ENCODE measurements at regions not wholly inside any gene's neighbourhood (a gene's known extent, or its start where the extent isn't known, plus 50 kb on each side); places are given as distances from the start of the nearest gene placed in this dataset.

DNA sequence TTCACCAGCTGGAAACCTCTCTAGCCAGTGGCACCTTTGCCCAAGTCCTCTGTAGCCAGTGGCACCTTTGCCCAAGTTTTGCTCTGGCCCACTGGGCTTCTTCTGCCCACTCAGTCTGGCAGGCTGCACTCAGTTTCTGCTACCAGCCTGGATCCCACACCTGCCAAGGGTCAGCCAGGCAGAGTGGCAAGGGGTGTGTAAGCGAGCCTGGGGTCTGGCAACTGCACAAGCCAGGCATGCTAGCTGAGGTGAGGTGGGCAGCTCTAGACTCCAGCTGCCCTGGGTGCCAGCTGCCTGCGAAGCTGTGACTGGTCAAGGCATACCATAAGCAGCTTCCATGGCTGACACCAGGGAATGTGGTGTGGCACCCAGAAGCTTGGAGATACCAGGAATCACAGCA is 233.1 kb upstream of the DKK2 start:
- H3K9me3 ChIP-seq (ENCODE audit: control insufficient read depth, low read length), result peaks cover 8% of the 10 kb centered on the region
- no peak overlapping the region for H3K4me3 ChIP-seq (ENCODE audit: low read length)
- H3K4me1 ChIP-seq (ENCODE audit: control insufficient read depth, insufficient read depth, low read length), result no peaks in the 10 kb centered on the region
- H3K9ac ChIP-seq (ENCODE audit: low read length), result no peak overlapping the region
- DNase-seq (ENCODE audit: low read depth), result no peak
- H3K36me3 ChIP-seq (ENCODE audit: control insufficient read depth, insufficient read depth, low read length, severe bottlenecking), result no peaks in the 10 kb centered on the region
- H3K27me3 ChIP-seq (replicated peaks; ENCODE audit: control insufficient read depth, insufficient read depth, low read length), result no peaks in the 10 kb centered on the region

GRCh38 chr4:107265859-107266258 is 229.7 kb upstream of the DKK2 start:
- Histone ChIP-seq H3K9me3 (ENCODE audit: control insufficient read depth, low read length) (peaks cover 8% of the 10 kb centered on the region), H3K4me3 (ENCODE audit: low read length) (no peak overlapping the region), H3K4me1 (ENCODE audit: control insufficient read depth, insufficient read depth, low read length) (no peaks in the 10 kb centered on the region), H3K27me3 (replicated peaks; ENCODE audit: control insufficient read depth, insufficient read depth, low read length) (no peaks in the 10 kb centered on the region), H3K9ac (ENCODE audit: low read length) (no peak overlapping the region), H3K36me3 (ENCODE audit: control insufficient read depth, insufficient read depth, low read length, severe bottlenecking) (no peaks in the 10 kb centered on the region)
- DNase-seq (ENCODE audit: low read depth), result no peak

- DNase-seq (ENCODE audit: low read depth), result peak; percentile 43
- no peaks in the 10 kb centered on the region for H3K36me3 ChIP-seq (ENCODE audit: control insufficient read depth, insufficient read depth, low read length, severe bottlenecking)
- H3K4me1 ChIP-seq (ENCODE audit: control insufficient read depth, insufficient read depth, low read length), result no peaks in the 10 kb centered on the region
- no peaks in the 10 kb centered on the region for H3K9me3 ChIP-seq (ENCODE audit: control insufficient read depth, low read length)
- H3K27me3 ChIP-seq (replicated peaks; ENCODE audit: control insufficient read depth, insufficient read depth, low read length), result no peaks in the 10 kb centered on the region
- no peak overlapping the region for H3K4me3 ChIP-seq (ENCODE audit: low read length)
- H3K9ac ChIP-seq (ENCODE audit: low read length), result no peak overlapping the region
Measured at GRCh38 chr4:107261241-107261874, 225.2 kb upstream of the DKK2 start.

DNA sequence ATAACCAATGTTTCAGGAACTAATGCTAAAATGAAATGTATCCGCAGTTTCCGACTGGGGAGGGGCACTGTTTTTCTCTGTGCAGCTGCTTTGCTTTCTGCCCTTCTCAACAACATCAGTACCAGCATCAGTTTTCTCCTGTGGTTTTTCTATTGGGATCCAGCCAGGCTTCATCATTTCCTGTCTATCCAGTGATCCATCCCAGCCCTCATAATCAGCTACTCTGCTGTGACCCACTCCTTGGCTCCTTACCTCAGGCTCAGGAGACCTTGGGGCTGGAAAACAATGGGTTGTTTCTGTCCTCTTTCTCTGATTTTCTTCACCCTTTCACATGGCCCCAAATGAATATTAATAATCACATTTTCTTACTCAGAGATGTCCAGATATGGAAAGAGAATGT is 222.2 kb upstream of the DKK2 start:
- H3K36me3 ChIP-seq (ENCODE audit: control insufficient read depth, insufficient read depth, low read length, severe bottlenecking), result no peaks in the 10 kb centered on the region
- no peaks in the 10 kb centered on the region for H3K9me3 ChIP-seq (ENCODE audit: control insufficient read depth, low read length)
- DNase-seq (ENCODE audit: low read depth), result peak; percentile 42
- H3K4me1 ChIP-seq (ENCODE audit: control insufficient read depth, insufficient read depth, low read length), result no peaks in the 10 kb centered on the region
- no peaks in the 10 kb centered on the region for H3K27me3 ChIP-seq (replicated peaks; ENCODE audit: control insufficient read depth, insufficient read depth, low read length)
- no peak overlapping the region for H3K9ac ChIP-seq (ENCODE audit: low read length)
- no peak overlapping the region for H3K4me3 ChIP-seq (ENCODE audit: low read length)

GRCh38 chr4:107255596-107255995 is 219.5 kb upstream of the DKK2 start:
- H3K36me3 ChIP-seq (ENCODE audit: control insufficient read depth, insufficient read depth, low read length, severe bottlenecking), result no peaks in the 10 kb centered on the region

DNA sequence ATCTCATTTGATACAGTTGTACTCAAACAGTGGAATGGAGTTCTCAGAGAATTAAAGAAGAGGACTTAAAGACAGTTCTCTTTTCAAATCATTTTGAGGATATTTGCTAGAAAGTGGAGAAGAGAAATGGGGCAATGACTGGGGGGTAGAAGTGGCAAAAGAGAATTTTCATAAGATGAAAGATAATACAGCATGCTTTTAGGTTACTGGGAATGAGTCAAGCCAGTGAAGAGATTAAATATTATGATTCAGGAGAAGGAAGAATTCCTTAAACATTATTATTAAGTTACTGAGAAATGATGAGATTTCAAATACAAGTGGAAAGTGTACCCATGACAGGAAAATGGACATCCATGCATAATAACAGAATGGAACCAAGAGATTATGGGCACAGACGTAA is 219.0 kb upstream of the DKK2 start:
- Histone ChIP-seq H3K36me3 (ENCODE audit: control insufficient read depth, insufficient read depth, low read length, severe bottlenecking) (no peaks in the 10 kb centered on the region), H3K27me3 (replicated peaks; ENCODE audit: control insufficient read depth, insufficient read depth, low read length) (no peaks in the 10 kb centered on the region), H3K4me3 (ENCODE audit: low read length) (no peak overlapping the region), H3K9me3 (ENCODE audit: control insufficient read depth, low read length) (no peaks in the 10 kb centered on the region), H3K4me1 (ENCODE audit: control insufficient read depth, insufficient read depth, low read length) (no peaks in the 10 kb centered on the region), H3K9ac (ENCODE audit: low read length) (no peak overlapping the region)
- no peak for DNase-seq (ENCODE audit: low read depth)

More at GRCh38 chr4:107255596-107255995, 219.5 kb upstream of the DKK2 start:
- DNase-seq (ENCODE audit: low read depth), result no peak
- Histone ChIP-seq H3K4me3 (ENCODE audit: low read length) (no peak overlapping the region), H3K9me3 (ENCODE audit: control insufficient read depth, low read length) (no peaks in the 10 kb centered on the region), H3K4me1 (ENCODE audit: control insufficient read depth, insufficient read depth, low read length) (no peaks in the 10 kb centered on the region), H3K27me3 (replicated peaks; ENCODE audit: control insufficient read depth, insufficient read depth, low read length) (no peaks in the 10 kb centered on the region), H3K9ac (ENCODE audit: low read length) (no peak overlapping the region)

- Histone ChIP-seq H3K27me3 (replicated peaks; ENCODE audit: control insufficient read depth, insufficient read depth, low read length) (no peaks in the 10 kb centered on the region), H3K9ac (ENCODE audit: low read length) (no peak overlapping the region), H3K9me3 (ENCODE audit: control insufficient read depth, low read length) (no peaks in the 10 kb centered on the region), H3K36me3 (ENCODE audit: control insufficient read depth, insufficient read depth, low read length, severe bottlenecking) (no peaks in the 10 kb centered on the region), H3K4me3 (ENCODE audit: low read length) (no peak overlapping the region), H3K4me1 (ENCODE audit: control insufficient read depth, insufficient read depth, low read length) (no peaks in the 10 kb centered on the region)
- DNase-seq (ENCODE audit: low read depth), result no peak
Measured at GRCh38 chr4:107253579-107254068, 217.5 kb upstream of the DKK2 start.

- H3K9ac ChIP-seq (ENCODE audit: low read length), result no peak overlapping the region
- H3K4me3 ChIP-seq (ENCODE audit: low read length), result no peak overlapping the region
- no peaks in the 10 kb centered on the region for H3K9me3 ChIP-seq (ENCODE audit: control insufficient read depth, low read length)
- DNase-seq (ENCODE audit: low read depth), result no peak
- no peaks in the 10 kb centered on the region for H3K27me3 ChIP-seq (replicated peaks; ENCODE audit: control insufficient read depth, insufficient read depth, low read length)
- no peaks in the 10 kb centered on the region for H3K4me1 ChIP-seq (ENCODE audit: control insufficient read depth, insufficient read depth, low read length)
- H3K36me3 ChIP-seq (ENCODE audit: control insufficient read depth, insufficient read depth, low read length, severe bottlenecking), result no peaks in the 10 kb centered on the region
Measured at GRCh38 chr4:107253090-107253489, 217.0 kb upstream of the DKK2 start.

GRCh38 chr4:107252571-107252970 is 216.5 kb upstream of the DKK2 start:
- no peaks in the 10 kb centered on the region for H3K36me3 ChIP-seq (ENCODE audit: control insufficient read depth, insufficient read depth, low read length, severe bottlenecking)
- DNase-seq (ENCODE audit: low read depth), result no peak
- H3K4me1 ChIP-seq (ENCODE audit: control insufficient read depth, insufficient read depth, low read length), result no peaks in the 10 kb centered on the region
- H3K27me3 ChIP-seq (replicated peaks; ENCODE audit: control insufficient read depth, insufficient read depth, low read length), result no peaks in the 10 kb centered on the region
- H3K9me3 ChIP-seq (ENCODE audit: control insufficient read depth, low read length), result no peaks in the 10 kb centered on the region
- no peak overlapping the region for H3K9ac ChIP-seq (ENCODE audit: low read length)
- H3K4me3 ChIP-seq (ENCODE audit: low read length), result no peak overlapping the region

DNA sequence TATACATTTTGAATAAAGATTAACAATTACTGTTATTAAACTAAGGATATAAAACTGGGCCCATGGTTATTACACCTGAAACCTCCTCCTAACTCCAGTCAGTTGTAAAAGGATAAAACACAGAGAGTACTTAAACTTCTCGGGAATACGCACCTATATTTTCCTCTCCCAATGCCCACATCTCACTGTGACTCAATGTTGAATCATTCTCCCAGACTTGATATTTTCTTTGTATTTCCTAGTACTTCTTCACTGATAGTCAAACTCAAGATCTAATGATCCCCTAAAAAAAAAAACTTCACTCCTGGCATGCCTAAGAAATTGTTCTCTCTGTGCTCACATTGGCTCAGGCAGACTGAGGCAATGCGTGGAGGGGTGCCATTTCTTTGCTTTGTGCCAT is 212.5 kb upstream of the DKK2 start:
- Histone ChIP-seq H3K9ac (ENCODE audit: low read length) (no peak overlapping the region), H3K36me3 (ENCODE audit: control insufficient read depth, insufficient read depth, low read length, severe bottlenecking) (no peaks in the 10 kb centered on the region), H3K27me3 (replicated peaks; ENCODE audit: control insufficient read depth, insufficient read depth, low read length) (no peaks in the 10 kb centered on the region), H3K9me3 (ENCODE audit: control insufficient read depth, low read length) (no peaks in the 10 kb centered on the region), H3K4me1 (ENCODE audit: control insufficient read depth, insufficient read depth, low read length) (no peaks in the 10 kb centered on the region), H3K4me3 (ENCODE audit: low read length) (no peak overlapping the region)
- DNase-seq (ENCODE audit: low read depth), result no peak

- DNase-seq (ENCODE audit: low read depth), result peak; percentile 22
- H3K27me3 ChIP-seq (replicated peaks; ENCODE audit: control insufficient read depth, insufficient read depth, low read length), result no peaks in the 10 kb centered on the region
- H3K9ac ChIP-seq (ENCODE audit: low read length), result no peak overlapping the region
- H3K36me3 ChIP-seq (ENCODE audit: control insufficient read depth, insufficient read depth, low read length, severe bottlenecking), result no peaks in the 10 kb centered on the region
- no peaks in the 10 kb centered on the region for H3K9me3 ChIP-seq (ENCODE audit: control insufficient read depth, low read length)
- no peak overlapping the region for H3K4me3 ChIP-seq (ENCODE audit: low read length)
- H3K4me1 ChIP-seq (ENCODE audit: control insufficient read depth, insufficient read depth, low read length), result peaks cover 7% of the 10 kb centered on the region
Measured at GRCh38 chr4:107247738-107248137, 211.6 kb upstream of the DKK2 start.

DNA sequence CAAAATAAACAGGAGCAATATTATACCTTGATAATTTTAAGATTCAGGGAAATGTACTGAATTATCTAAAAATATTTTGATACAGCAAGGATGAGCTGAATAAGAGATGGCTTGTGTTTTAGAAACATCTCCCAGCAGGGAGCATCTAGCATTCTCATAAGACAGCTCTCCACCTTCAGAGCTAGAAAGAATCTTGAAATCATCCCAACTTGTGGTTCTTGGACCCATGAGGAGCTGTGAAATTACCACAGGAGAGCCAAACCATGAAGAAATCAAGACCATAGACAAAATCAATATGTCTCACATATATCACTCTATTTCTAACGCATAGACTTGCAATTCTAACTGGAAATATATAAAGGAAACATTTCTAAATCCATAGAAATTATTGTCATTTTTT is 210.6 kb upstream of the DKK2 start:
- no peaks in the 10 kb centered on the region for H3K36me3 ChIP-seq (ENCODE audit: control insufficient read depth, insufficient read depth, low read length, severe bottlenecking)
- no peak overlapping the region for H3K9ac ChIP-seq (ENCODE audit: low read length)
- DNase-seq (ENCODE audit: low read depth), result no peak
- H3K9me3 ChIP-seq (ENCODE audit: control insufficient read depth, low read length), result no peaks in the 10 kb centered on the region
- H3K4me3 ChIP-seq (ENCODE audit: low read length), result no peak overlapping the region
- H3K27me3 ChIP-seq (replicated peaks; ENCODE audit: control insufficient read depth, insufficient read depth, low read length), result no peaks in the 10 kb centered on the region
- H3K4me1 ChIP-seq (ENCODE audit: control insufficient read depth, insufficient read depth, low read length), result peaks cover 10% of the 10 kb centered on the region
